ENCODE measurements at regions not wholly inside any gene's neighbourhood (a gene's known extent, or its start where the extent isn't known, plus 50 kb on each side); places are given as distances from the start of the nearest gene placed in this dataset.

- TF ChIP-seq POLR2A (IDR thresholded peaks at IDR 0.05; ENCODE audit: low read depth, low read length) (no peak), TAF1 (IDR thresholded peaks at IDR 0.05; ENCODE audit: borderline replicate concordance, low read depth, low read length) (no peak), POLR2AphosphoS5 (IDR thresholded peaks at IDR 0.05; ENCODE audit: low read depth, low read length) (no peak)
These were observed 497.8 kb downstream of the AGTPBP1 start for GRCh38 chr9:85243977-85244376.
